CD14-positive monocyte (primary cell): ENCODE measurements at regions not wholly inside any gene's neighbourhood (a gene's known extent, or its start where the extent isn't known, plus 50 kb on each side); places are given as distances from the start of the nearest gene placed in this dataset.

Experiments used
- DNase-seq, 3 donors: peaks; one replicate each; pipeline ENCODE4 v3.0.0-alpha.2; 2011 to 2022
- H2AFZ ChIP-seq: 2 replicates; pipeline ENCODE4 v1.6.0; 2012; ENCODE audit warnings: mild to moderate bottlenecking, low read depth, low read length, inconsistent platforms; ENCODE audit not compliant: insufficient read depth, poor library complexity, severe bottlenecking
- H3K27ac ChIP-seq, 2 donors: 1 replicate in 1 of 2; 2 replicates in 1 of 2; pipeline ENCODE4 v1.5.1; 2012 to 2013; ENCODE audit warnings: low read length in 2 of 2, control low read depth in 1 of 2, inconsistent platforms in 1 of 2, low read depth in 1 of 2, mild to moderate bottlenecking in 1 of 2
- H3K27me3 ChIP-seq, 2 donors: one replicate each; pipeline versions ENCODE4 v1.6.0 to v1.6.1; 2011 to 2013; ENCODE audit warnings: low read length in 2 of 2; ENCODE audit not compliant: control insufficient read depth in 2 of 2, insufficient read depth in 2 of 2
- H3K36me3 ChIP-seq, 2 donors: replicated peaks in 1 of 2; 1 replicate in 1 of 2; 2 replicates in 1 of 2; pipeline versions ENCODE4 v1.5.1 to v1.6.1; 2012 to 2013; ENCODE audit warnings: low read length in 2 of 2, control low read depth in 1 of 2, inconsistent platforms in 1 of 2, mild to moderate bottlenecking in 1 of 2; ENCODE audit not compliant: insufficient read depth in 2 of 2, control insufficient read depth in 1 of 2
- H3K4me1 ChIP-seq, 2 donors: 1 replicate in 1 of 2; 2 replicates in 1 of 2; pipeline versions ENCODE4 v1.5.1 to v1.6.1; 2012 to 2013; ENCODE audit warnings: low read length in 2 of 2, control low read depth in 1 of 2, inconsistent platforms in 1 of 2, mild to moderate bottlenecking in 1 of 2, moderate library complexity in 1 of 2; ENCODE audit not compliant: insufficient read depth in 2 of 2, control insufficient read depth in 1 of 2
- H3K4me2 ChIP-seq: replicated peaks from 2 replicates; pipeline ENCODE3; 2012; ENCODE audit warnings: low read length, moderate library complexity, mild to moderate bottlenecking; ENCODE audit not compliant: poor library complexity, severe bottlenecking; ENCODE audit errors: extremely low read depth
- H3K4me3 ChIP-seq, 3 experiments: fragments of 200-600 bp in 1 of 3; sonication (generic) in 1 of 3; replicated peaks in 1 of 3; 1 replicate in 2 of 3; 2 replicates in 1 of 3; pipeline ENCODE4 v1.5.1; 2011 to 2013; ENCODE audit warnings: low read length in 3 of 3, mild to moderate bottlenecking in 3 of 3, control low read depth in 2 of 3, low read depth in 2 of 3, inconsistent platforms in 1 of 3, moderate library complexity in 1 of 3
- H3K79me2 ChIP-seq: 2 replicates; pipeline ENCODE4 v1.6.0; 2012; ENCODE audit warnings: mild to moderate bottlenecking, control low read depth, inconsistent platforms, low read length, moderate library complexity; ENCODE audit not compliant: insufficient read depth
- H3K9ac ChIP-seq: 2 replicates; pipeline ENCODE4 v1.6.0; 2017; ENCODE audit warnings: low read length, mild to moderate bottlenecking; ENCODE audit not compliant: insufficient read depth, poor library complexity, severe bottlenecking
- H3K9me3 ChIP-seq, 2 donors: replicated peaks in 1 of 2; 1 replicate in 1 of 2; 2 replicates in 1 of 2; pipeline versions ENCODE4 v1.5.1 to v1.6.1; 2012 to 2013; ENCODE audit warnings: low read length in 2 of 2, control low read depth in 1 of 2; ENCODE audit not compliant: control insufficient read depth in 1 of 2, insufficient read depth in 1 of 2
- H4K20me1 ChIP-seq: 2 replicates; pipeline ENCODE4 v1.6.0; 2012; ENCODE audit warnings: mild to moderate bottlenecking, low read length, control low read depth, moderate library complexity; ENCODE audit not compliant: insufficient read depth
- H3K27ac Mint-ChIP-seq, 7 donors: one replicate each; pipeline ENCODE4 v1.8.0; 2020; ENCODE audit warnings: mild to moderate bottlenecking in 7 of 7, mixed read lengths in 7 of 7, moderate library complexity in 6 of 7, inconsistent platforms in 2 of 7
- H3K27me3 Mint-ChIP-seq, 3 donors: one replicate each; pipeline ENCODE4 v1.8.0; 2021 to 2022; ENCODE audit warnings: low read depth in 3 of 3, mild to moderate bottlenecking in 3 of 3, mixed read lengths in 3 of 3, moderate library complexity in 3 of 3, inconsistent platforms in 1 of 3
- H3K36me3 Mint-ChIP-seq, 2 donors: one replicate each; pipeline ENCODE4 v1.8.0; 2020; ENCODE audit warnings: mixed read lengths in 2 of 2, inconsistent platforms in 1 of 2, mild to moderate bottlenecking in 1 of 2
- H3K4me1 Mint-ChIP-seq: one replicate; pipeline ENCODE4 v1.8.0; 2020; ENCODE audit warnings: mild to moderate bottlenecking, mixed read lengths
- H3K4me3 Mint-ChIP-seq, 2 donors: one replicate each; pipeline ENCODE4 v1.8.0; 2020; ENCODE audit warnings: mild to moderate bottlenecking in 2 of 2, mixed read lengths in 2 of 2, moderate library complexity in 1 of 2
- H3K9me3 Mint-ChIP-seq, 7 donors: one replicate each; pipeline ENCODE4 v1.8.0; 2020 to 2022; ENCODE audit warnings: mixed read lengths in 7 of 7, mild to moderate bottlenecking in 6 of 7, moderate library complexity in 6 of 7, inconsistent platforms in 2 of 7
- CTCF ChIP-seq: fragments of 200-600 bp; IDR thresholded peaks from one replicate; pipeline ENCODE4 v1.8.0; 2022; ENCODE audit warnings: antibody characterized with exemption, mild to moderate bottlenecking
- WGBS: methylation state at CpG from one replicate; pipeline ENCODE4 v1.1.5; 2013; ENCODE audit warnings: missing lambda C conversion rate; ENCODE audit not compliant: insufficient coverage; 5-methylcytosine and 5-hydroxymethylcytosine counted together
- intact Hi-C, 2 donors: fragments of 100-400 bp; cut with micrococcal nuclease; formaldehyde crosslinking; loops; one replicate each; pipeline versions ENCODE4 v1.15.0 to v1.15.1; 2023

GRCh38 chr9:106324591-106325280 lies 538.2 kb upstream of the ZNF462 start:
- Histone ChIP-seq H3K4me2 (no peak overlapping the region), H3K79me2 (no peaks in the 10 kb centered on the region), H2AFZ (no peak overlapping the region), H3K36me3 (no peaks in the 10 kb centered on the region), H3K9ac (no peak overlapping the region), H3K4me3 (no peak overlapping the region), H4K20me1 (no peaks in the 10 kb centered on the region), H3K27ac (no peak overlapping the region), H3K4me1 (no peaks in the 10 kb centered on the region), H3K9me3 (no peaks in the 10 kb centered on the region), H3K27me3 (no peaks in the 10 kb centered on the region)
- 90% methylated on average over 3 of the region's 7 CpGs for WGBS
- peaks cover 0 to 1% (median 0%) of the 10 kb centered on the region in 3 donors for H3K27me3 Mint-ChIP-seq
- intact Hi-C loops = no loop called here
- no peaks in the 10 kb centered on the region for H3K4me1 Mint-ChIP-seq
- no peaks in the 10 kb centered on the region for H3K36me3 Mint-ChIP-seq
- TF ChIP-seq CTCF = no peak
- DNase-seq = no peak
- peaks cover 0 to 5% (median 0%) of the 10 kb centered on the region in 7 donors for H3K9me3 Mint-ChIP-seq
- no peak overlapping the region for H3K4me3 Mint-ChIP-seq
- no peak overlapping the region for H3K27ac Mint-ChIP-seq

- intact Hi-C loops = no loop called here
- Mint-ChIP-seq H3K27me3 (peaks cover 0 to 1% (median 1%) of the 10 kb centered on the region in 3 donors), H3K4me1 (no peaks in the 10 kb centered on the region), H3K36me3 (no peaks in the 10 kb centered on the region), H3K9me3 (peaks cover 0 to 5% (median 0%) of the 10 kb centered on the region in 7 donors), H3K4me3 (no peak overlapping the region), H3K27ac (peak overlapping the region in 1 of 7 donors; percentile 54)
- H3K36me3 ChIP-seq = no peaks in the 10 kb centered on the region
- no peak overlapping the region for H3K27ac ChIP-seq
- no peaks in the 10 kb centered on the region for H3K9me3 ChIP-seq
- H4K20me1 ChIP-seq = no peaks in the 10 kb centered on the region
- TF ChIP-seq CTCF = no peak
- no peak overlapping the region for H3K9ac ChIP-seq
- H3K4me3 ChIP-seq = no peak overlapping the region
- H3K4me2 ChIP-seq = no peak overlapping the region
- DNase-seq = no peak
- no peak overlapping the region for H2AFZ ChIP-seq
- no peaks in the 10 kb centered on the region for H3K79me2 ChIP-seq
- H3K27me3 ChIP-seq = no peaks in the 10 kb centered on the region
- WGBS = 83% methylated on average over 2 of the region's 4 CpGs
- H3K4me1 ChIP-seq = no peaks in the 10 kb centered on the region
These were observed 536.5 kb upstream of the ZNF462 start for GRCh38 chr9:106326493-106326892.
